ENCODE measurements at regions not wholly inside any gene's neighbourhood (a gene's known extent, or its start where the extent isn't known, plus 50 kb on each side); places are given as distances from the start of the nearest gene placed in this dataset.

- DNase-seq: no peak
Observed at GRCh38 chr2:56444339-56444738, 260.5 kb downstream of the CCDC85A start.

DNA sequence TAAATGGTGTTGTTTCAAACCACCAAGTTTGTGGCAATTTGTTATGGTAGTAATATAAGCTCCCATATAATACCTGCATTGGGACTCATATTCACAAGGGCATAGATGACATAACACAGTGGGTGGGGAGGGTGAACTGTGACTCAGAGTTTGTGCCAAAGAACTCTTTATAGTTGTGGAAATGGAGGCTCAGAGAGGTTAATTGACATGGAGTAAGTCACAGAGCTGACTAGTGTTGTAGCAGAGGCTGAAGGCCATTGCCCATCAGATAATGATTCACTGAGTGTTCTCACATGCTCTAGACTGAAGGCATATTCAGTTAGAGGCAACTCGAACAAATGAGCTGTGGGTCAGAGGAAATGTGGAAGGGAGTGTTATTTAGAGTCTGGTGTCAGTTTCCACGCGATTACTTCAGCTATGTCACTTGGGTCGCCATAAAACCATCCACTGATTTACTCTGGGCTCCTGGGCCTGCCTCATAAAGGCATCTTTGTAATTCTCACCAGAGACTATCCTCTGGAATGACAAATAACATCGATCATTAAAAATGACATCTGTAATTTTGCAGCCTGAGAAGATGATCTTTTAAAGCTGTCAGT lies 264.7 kb downstream of the CCDC85A start:
- DNase-seq: no peak

- DNase-seq: no peak
Observed at GRCh38 chr2:56449002-56449431, 265.2 kb downstream of the CCDC85A start.

DNA sequence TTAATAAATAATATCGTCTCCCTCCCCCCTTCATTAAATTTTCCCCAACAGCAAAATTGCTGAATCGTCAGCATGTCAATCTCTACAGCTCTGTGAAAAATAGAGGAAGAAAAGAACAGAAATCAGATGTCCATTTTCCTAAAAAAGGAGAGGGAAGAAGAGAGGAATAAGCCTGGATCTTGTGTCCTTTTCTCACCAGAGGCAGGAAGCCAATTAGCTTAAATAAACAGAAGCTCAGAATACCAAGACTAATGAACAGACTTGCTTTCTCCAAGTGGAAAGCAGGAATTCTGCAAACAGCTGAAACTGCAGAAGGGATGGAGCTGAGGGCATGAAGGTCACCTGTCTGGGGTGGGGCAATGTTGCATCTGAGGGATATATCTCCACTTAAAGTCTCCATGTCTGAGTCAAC lies 265.7 kb downstream of the CCDC85A start:
- DNase-seq: no peak

DNA sequence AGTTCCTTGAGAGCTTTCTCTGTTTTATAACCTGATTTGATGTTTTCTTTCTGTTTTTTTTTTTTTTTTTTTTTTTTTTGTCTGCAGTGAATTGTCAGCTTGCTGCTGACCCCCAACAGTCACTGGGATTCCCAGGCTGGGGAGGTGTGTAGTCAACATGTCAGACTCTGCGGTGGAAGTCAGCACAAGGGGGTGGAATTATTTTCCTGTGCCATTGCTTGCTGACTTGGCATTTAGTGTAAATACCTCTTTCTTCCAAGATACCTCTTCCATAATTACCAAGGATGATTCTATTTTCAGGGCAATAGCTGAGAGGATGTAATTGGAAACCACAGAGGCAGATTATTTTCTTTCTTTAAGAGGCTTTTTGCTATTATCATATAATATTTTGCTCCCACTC lies 266.3 kb downstream of the CCDC85A start:
- DNase-seq: no peak

GRCh38 chr2:56450772-56451171 lies 267.0 kb downstream of the CCDC85A start:
- no peak for DNase-seq

GRCh38 chr2:56455642-56456041 lies 271.9 kb downstream of the CCDC85A start:
- DNase-seq: no peak

DNA sequence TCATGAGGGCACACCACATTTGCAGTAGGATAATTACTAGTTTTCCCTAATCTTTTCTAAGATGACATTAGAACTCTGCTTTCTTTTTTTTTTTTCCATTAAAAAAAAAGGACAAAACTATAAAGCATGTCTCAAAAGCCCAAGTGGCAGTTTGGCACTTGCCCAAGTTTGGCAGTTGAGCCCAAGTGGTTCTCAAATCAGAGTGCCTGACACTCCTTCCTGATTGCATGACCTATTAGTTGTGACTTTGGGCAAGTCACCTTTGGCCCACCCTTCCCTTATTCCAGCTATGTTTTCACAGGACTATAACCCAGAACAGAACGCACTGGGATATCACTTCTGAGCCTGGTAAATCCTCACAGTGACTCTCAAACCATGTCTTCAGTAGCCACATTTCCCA lies 273.0 kb downstream of the CCDC85A start:
- no peak for DNase-seq

DNA sequence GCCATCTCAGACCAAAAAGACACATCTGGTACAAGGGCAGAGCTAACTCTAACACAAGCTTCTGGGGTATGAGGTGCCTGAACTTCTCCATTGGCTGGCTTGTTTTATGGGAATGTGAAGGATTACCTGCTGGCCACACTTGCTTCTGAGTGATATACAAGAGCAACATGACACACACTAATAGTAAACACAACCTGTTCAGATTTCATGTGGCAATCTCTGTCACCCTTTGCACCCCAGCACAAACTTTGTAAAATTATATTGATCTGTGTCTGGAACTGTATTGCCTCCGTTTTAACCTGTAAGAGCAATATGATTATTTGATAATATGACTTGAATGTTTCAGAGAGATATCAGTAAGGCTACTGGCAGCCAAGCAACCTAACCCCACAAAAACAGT lies 276.7 kb downstream of the CCDC85A start:
- no peak for DNase-seq

GRCh38 chr2:56464066-56464465 lies 280.3 kb downstream of the CCDC85A start:
- no peak for DNase-seq

DNA sequence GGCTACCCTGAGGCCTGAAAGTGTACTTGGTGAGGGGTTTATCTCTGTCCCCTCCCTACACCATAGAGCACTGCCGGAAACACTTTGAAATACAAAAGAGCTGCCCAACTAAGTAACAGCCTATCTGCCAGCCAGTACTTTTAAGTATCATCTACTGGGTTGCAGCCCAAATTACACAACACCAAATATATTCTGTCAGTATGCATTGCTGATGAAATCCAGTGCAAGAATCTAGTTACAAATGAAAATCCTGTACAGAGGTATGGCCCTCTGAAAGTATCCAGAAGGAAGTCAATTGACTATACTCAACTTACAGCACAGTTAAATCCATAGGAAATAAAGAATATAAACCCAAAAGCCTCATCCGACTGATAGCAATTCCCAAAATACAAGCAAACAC lies 280.8 kb downstream of the CCDC85A start:
- DNase-seq: no peak

DNA sequence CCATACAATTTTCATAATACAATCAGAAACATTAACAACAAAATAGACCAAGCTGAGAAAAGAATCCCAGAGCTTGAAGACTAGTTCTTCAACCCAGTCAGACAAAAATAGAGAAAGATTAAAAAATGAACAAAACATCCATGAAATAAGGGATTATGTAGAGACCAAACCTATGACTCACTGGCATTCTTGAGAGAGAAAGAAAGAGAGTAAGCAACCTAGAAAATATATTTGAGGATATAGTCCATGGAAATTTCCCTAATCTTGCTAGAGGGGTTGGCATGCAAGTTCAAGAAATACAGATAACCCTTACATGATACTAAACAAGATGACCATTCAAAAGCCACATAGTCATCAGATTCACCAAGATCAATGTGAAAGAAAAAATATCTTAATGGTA lies 281.7 kb downstream of the CCDC85A start:
- DNase-seq: no peak

DNA sequence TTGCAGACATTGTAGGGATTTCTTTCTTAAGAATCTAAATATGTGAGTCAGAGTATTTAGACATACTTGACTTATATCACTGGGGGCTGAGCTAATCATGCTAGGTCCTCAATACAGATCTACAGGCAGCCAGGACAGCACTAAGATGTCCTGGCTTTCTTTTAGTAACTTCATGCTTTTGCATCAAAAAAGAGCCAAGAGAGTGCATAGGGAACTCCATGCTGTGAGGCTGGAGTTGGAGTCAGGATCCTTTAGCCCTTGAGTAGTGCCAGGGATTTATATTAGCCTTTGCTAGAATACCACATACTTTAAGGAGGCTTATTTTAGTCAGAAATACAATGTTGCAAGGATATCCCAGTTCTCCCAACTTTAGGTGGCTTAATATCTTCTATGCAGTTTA lies 289.7 kb downstream of the CCDC85A start:
- DNase-seq: no peak

GRCh38 chr2:56474412-56475158 lies 290.8 kb downstream of the CCDC85A start:
- DNase-seq: no peak

GRCh38 chr2:56475191-56475590 lies 291.4 kb downstream of the CCDC85A start:
- no peak for DNase-seq

GRCh38 chr2:56476509-56477071 lies 292.8 kb downstream of the CCDC85A start:
- DNase-seq: no peak

- DNase-seq: no peak
Observed at GRCh38 chr2:56478027-56478426, 294.2 kb downstream of the CCDC85A start.

DNA sequence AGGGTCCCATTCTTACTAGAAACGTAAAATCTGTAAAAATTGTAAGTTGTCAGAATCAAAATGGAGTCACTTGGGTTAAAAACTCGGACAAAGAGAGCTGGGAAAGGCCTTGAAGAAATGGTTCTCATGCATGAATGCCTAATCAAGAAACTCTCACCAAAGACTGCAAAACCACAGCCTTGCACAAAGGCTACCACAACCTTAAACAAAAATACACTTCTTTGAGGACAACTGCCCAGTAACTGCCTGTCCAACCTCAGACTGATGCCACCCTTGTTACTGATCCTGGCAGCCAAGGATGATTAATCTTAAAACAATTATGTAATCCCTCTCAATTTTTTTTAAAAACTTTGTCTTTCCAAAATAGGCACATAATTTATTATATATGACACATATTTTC lies 299.3 kb downstream of the CCDC85A start:
- DNase-seq: no peak

DNA sequence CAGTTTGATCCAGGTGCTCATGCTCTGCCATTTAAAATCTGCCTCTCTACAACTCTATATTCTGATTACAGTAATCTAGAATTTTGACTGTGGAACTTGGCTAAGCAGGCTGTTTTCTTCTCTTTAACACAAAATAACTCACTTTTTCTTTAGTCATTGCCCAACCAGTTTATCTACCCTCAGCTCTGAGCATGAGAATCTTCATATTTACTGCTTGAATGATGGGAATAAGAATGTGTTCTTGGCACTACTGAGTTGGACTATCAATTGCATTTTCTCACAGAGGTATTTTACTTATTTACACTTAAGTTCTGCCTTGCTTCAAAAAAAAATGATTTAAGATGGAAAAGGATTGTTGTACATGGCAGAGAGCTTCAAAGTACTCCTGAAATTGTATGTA lies 301.1 kb downstream of the CCDC85A start:
- no peak for DNase-seq

DNA sequence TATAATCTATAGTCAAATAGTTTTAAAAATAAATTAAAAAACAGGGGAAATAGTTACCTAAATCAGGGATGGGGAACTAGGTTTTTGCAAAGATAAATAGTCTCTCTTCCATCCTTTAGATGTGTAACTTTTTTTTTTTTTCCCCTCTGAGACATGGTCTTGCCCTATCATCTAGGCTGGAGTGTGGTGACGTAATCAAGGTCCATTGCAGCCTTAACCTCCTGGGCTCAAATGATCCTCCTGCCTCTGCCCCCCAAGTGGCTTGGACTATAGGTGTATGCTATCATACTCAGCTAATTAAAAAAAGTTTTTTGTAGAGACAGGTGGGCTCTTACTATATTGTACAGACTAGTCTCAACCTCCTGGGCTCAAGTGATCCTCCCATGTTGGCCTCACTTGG lies 316.5 kb downstream of the CCDC85A start:
- no peak for DNase-seq

- no peak for DNase-seq
Observed at GRCh38 chr2:56502616-56503015, 318.8 kb downstream of the CCDC85A start.

DNA sequence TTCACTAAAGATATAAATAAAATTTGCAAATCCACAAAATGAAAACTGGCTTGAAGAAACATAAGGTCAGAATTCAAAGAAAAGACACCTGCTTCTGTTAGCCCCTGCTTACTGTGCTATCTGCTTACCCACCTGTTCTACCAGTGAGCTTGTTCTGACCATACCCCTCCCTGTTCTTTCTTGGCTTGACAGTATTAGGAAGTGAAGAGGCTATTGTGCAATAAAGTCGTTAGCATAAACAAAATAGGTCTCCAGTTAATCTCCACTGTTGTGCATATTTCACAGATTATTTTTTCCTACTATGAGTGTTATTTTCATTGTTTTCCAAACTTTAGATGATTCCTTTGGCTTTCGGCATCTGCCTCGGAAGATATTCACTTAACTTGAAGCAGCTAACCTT lies 322.1 kb downstream of the CCDC85A start:
- no peak for DNase-seq

- no peak for DNase-seq
Observed at GRCh38 chr2:56508662-56509061, 324.9 kb downstream of the CCDC85A start.

DNA sequence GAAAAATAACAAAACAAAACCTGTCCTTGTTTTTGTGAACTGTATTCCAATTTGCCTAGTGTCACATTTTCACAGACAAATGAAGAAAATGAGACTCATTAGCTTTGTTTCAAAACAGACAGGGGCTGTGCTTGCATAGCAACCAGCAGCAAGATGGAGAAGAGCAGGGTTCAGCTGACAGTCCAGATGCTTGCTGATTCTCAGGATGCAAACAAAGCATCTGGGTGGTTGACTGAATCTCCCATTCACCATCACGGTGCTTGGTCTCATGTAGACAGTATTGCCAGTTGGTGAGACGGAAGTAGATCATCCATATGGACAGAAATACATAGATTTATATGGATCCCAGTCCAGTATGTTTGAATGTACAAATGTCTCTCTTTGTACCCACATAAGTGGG lies 326.8 kb downstream of the CCDC85A start:
- no peak for DNase-seq

DNA sequence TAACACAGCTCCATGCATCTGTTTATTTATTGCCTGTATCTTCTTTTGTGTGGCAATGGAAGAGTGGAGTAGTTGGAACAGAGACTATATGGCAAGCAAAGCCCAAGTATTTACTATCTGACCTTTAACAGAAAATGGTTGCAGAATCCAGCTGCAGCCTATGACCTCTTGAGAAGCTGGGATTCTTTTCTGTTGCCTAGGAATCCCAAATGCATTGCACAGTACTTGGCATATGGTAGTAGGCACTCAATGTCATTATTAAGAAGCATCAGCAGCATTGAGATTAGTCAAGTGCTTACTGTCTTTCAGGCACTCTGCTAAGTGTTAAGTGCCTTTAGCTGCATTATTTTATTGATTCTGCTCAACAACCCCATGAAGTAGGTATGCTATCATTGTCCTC lies 331.6 kb downstream of the CCDC85A start:
- DNase-seq: no peak

Data from right forelimb (tissue), 1 donor.